Smooth muscle cell (in vitro differentiated cells): ENCODE measurements at regions not wholly inside any gene's neighbourhood (a gene's known extent, or its start where the extent isn't known, plus 50 kb on each side); places are given as distances from the start of the nearest gene placed in this dataset.
"Not testable (repeated sequence)": the region's sequence is repeated elsewhere in the genome, so short reads cannot be mapped to it uniquely, and the experiment has no call there.

ENCODE experiments used
- DNase-seq: peaks from one replicate; lab custom pipeline; 2025; ENCODE audit not compliant: unreplicated experiment; lab: John Stamatoyannopoulos, UW
- H2AFZ ChIP-seq: fragments of 200-600 bp; sonication (generic); 2 replicates; pipeline ENCODE4 v1.6.0; 2016; ENCODE audit warnings: antibody characterized with exemption, low read depth, mild to moderate bottlenecking
- H3F3A ChIP-seq: fragments of 200-600 bp; sonication (generic); 2 replicates; pipeline ENCODE4 v1.6.0; 2017; ENCODE audit warnings: antibody characterized with exemption, low read depth
- H3K27ac ChIP-seq: fragments of 200-600 bp; sonication (generic); 2 replicates; pipeline ENCODE4 v1.5.1; 2016; ENCODE audit warnings: low read depth, mild to moderate bottlenecking
- H3K27me3 ChIP-seq: fragments of 200-600 bp; sonication (generic); 2 replicates; pipeline ENCODE4 v1.6.1; 2016; ENCODE audit warnings: low read depth, mild to moderate bottlenecking
- H3K36me3 ChIP-seq: fragments of 200-600 bp; sonication (generic); 2 replicates; pipeline ENCODE4 v1.5.1; 2016; ENCODE audit warnings: low read depth
- H3K4me1 ChIP-seq: fragments of 200-600 bp; sonication (generic); 2 replicates; pipeline ENCODE4 v1.5.1; 2016; ENCODE audit warnings: low read depth
- H3K4me2 ChIP-seq: fragments of 200-600 bp; sonication (generic); 2 replicates; pipeline ENCODE4 v1.6.0; 2016; ENCODE audit warnings: mild to moderate bottlenecking
- H3K4me3 ChIP-seq: fragments of 200-600 bp; sonication (generic); 2 replicates; pipeline ENCODE4 v1.5.1; 2016; ENCODE audit warnings: mild to moderate bottlenecking
- H3K79me2 ChIP-seq: fragments of 200-600 bp; sonication (generic); 2 replicates; pipeline ENCODE4 v1.6.0; 2016; ENCODE audit warnings: low read depth, mild to moderate bottlenecking
- H3K9ac ChIP-seq: fragments of 200-600 bp; sonication (generic); 2 replicates; pipeline ENCODE4 v1.6.0; 2016; ENCODE audit warnings: low read depth
- H3K9me3 ChIP-seq: fragments of 200-600 bp; sonication (generic); replicated peaks from 2 replicates; pipeline ENCODE4 v1.5.1; 2016; ENCODE audit warnings: low read depth
- H4K20me1 ChIP-seq: fragments of 200-600 bp; sonication (generic); 2 replicates; pipeline ENCODE4 v1.6.0; 2016; ENCODE audit warnings: low read depth
- WGBS: methylation state at CpG from one replicate; pipeline ENCODE4 v1.1.7; 2016; ENCODE audit warnings: low lambda C conversion rate; 5-methylcytosine and 5-hydroxymethylcytosine counted together
- TF ChIP-seq, protein P1 (sequence below): fragments of 200-600 bp; sonication (generic); IDR thresholded peaks from 2 replicates; pipeline ENCODE4 v1.5.1; 2017; ENCODE audit warnings: borderline replicate concordance, mild to moderate bottlenecking, antibody characterized with exemption; ENCODE audit not compliant: insufficient read depth, poor library complexity, severe bottlenecking

GRCh38 chr4:79197275-79198009, 128.4 kb downstream of the NAA11 start:
- H3K4me1 ChIP-seq, result no peaks in the 10 kb centered on the region
- no peak overlapping the region for H3K4me3 ChIP-seq
- DNase-seq, result no peak
- no peaks in the 10 kb centered on the region for H4K20me1 ChIP-seq
- H3K79me2 ChIP-seq, result no peaks in the 10 kb centered on the region
- 83% methylated on average over 3 of the region's 3 CpGs for WGBS
- H3K4me2 ChIP-seq, result no peak overlapping the region
- no peak overlapping the region for H3K27ac ChIP-seq
- TF ChIP-seq, protein P1, sequence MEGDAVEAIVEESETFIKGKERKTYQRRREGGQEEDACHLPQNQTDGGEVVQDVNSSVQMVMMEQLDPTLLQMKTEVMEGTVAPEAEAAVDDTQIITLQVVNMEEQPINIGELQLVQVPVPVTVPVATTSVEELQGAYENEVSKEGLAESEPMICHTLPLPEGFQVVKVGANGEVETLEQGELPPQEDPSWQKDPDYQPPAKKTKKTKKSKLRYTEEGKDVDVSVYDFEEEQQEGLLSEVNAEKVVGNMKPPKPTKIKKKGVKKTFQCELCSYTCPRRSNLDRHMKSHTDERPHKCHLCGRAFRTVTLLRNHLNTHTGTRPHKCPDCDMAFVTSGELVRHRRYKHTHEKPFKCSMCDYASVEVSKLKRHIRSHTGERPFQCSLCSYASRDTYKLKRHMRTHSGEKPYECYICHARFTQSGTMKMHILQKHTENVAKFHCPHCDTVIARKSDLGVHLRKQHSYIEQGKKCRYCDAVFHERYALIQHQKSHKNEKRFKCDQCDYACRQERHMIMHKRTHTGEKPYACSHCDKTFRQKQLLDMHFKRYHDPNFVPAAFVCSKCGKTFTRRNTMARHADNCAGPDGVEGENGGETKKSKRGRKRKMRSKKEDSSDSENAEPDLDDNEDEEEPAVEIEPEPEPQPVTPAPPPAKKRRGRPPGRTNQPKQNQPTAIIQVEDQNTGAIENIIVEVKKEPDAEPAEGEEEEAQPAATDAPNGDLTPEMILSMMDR, result no peak
- no peaks in the 10 kb centered on the region for H3K9me3 ChIP-seq
- no peaks in the 10 kb centered on the region for H3K36me3 ChIP-seq
- H2AFZ ChIP-seq, result no peak overlapping the region
- H3F3A ChIP-seq, result no peaks in the 10 kb centered on the region
- no peaks in the 10 kb centered on the region for H3K27me3 ChIP-seq
- H3K9ac ChIP-seq, result no peak overlapping the region

- H3K9ac ChIP-seq, H3K9me3 ChIP-seq, DNase-seq, H4K20me1 ChIP-seq, H3F3A ChIP-seq, H3K36me3 ChIP-seq, H3K4me3 ChIP-seq, H3K79me2 ChIP-seq, H3K27ac ChIP-seq, H3K27me3 ChIP-seq, H3K4me2 ChIP-seq, H2AFZ ChIP-seq, H3K4me1 ChIP-seq: not testable (repeated sequence)
- 84% methylated on average over 1 of the region's 1 CpG for WGBS
These were observed 134.6 kb downstream of the NAA11 start for GRCh38 chr4:79191292-79191691.

DNA sequence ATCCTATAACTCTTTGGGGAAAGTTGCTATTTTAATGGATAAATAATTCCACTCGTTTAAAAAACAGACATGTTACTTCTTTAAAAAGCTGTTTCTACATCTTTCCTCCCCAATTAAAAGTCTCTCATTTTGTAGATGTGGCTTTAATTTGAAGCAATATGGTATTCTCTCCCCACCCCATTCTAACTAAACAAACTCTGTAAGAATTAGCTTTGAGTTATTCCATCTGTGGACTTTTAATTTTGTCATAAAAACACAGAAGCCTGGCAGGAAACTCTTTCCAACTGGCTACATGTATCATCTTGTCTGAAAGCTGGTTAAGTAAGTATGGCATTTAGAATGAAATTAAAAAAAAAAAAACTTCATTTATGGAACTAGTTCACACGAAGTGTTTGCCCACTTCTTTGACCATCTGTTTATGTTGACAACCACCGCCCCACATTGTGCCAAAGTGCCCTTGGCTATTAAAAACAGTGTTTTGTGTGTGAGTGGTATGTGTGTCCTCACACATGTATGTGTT, 140.3 kb downstream of the NAA11 start:
- TF ChIP-seq, protein P1, result no peak
- Histone ChIP-seq H3K36me3 (no peaks in the 10 kb centered on the region), H3K9ac (no peak overlapping the region), H3K4me2 (no peak overlapping the region), H3K4me3 (no peak overlapping the region), H3K79me2 (no peaks in the 10 kb centered on the region), H2AFZ (no peak overlapping the region), H3K4me1 (no peaks in the 10 kb centered on the region), H3K27ac (no peak overlapping the region), H3F3A (no peaks in the 10 kb centered on the region), H3K9me3 (no peaks in the 10 kb centered on the region), H3K27me3 (no peaks in the 10 kb centered on the region), H4K20me1 (no peaks in the 10 kb centered on the region)
- 76% methylated on average over 3 of the region's 3 CpGs for WGBS
- DNase-seq, result no peak

GRCh38 chr4:79184476-79184875, 141.4 kb downstream of the NAA11 start:
- H3K9ac ChIP-seq, result no peak overlapping the region
- H3K4me3 ChIP-seq, result no peak overlapping the region
- H3K27me3 ChIP-seq, result no peaks in the 10 kb centered on the region
- H4K20me1 ChIP-seq, result no peaks in the 10 kb centered on the region
- no peaks in the 10 kb centered on the region for H3K79me2 ChIP-seq
- no peak overlapping the region for H3K27ac ChIP-seq
- H3K36me3 ChIP-seq, result no peaks in the 10 kb centered on the region
- no peaks in the 10 kb centered on the region for H3K4me1 ChIP-seq
- H3K4me2 ChIP-seq, result no peak overlapping the region
- WGBS, result 78% methylated on average over 4 of the region's 4 CpGs
- TF ChIP-seq, protein P1, result no peak
- H2AFZ ChIP-seq, result no peak overlapping the region
- no peaks in the 10 kb centered on the region for H3F3A ChIP-seq
- DNase-seq, result no peak
- H3K9me3 ChIP-seq, result no peaks in the 10 kb centered on the region
